ENCODE measurements at regions not wholly inside any gene's neighbourhood (a gene's known extent, or its start where the extent isn't known, plus 50 kb on each side); places are given as distances from the start of the nearest gene placed in this dataset.
A peak's percentile ranks its signal among the peaks of the same experiment; 100 is the strongest.

GRCh38 chr10:61157182-61157581 lies 213.2 kb upstream of the RHOBTB1 start:
- no peak for DNase-seq (ENCODE audit: extremely low read depth, low read depth, low spot score)

GRCh38 chr10:61153771-61154170 lies 209.8 kb upstream of the RHOBTB1 start:
- DNase-seq (ENCODE audit: extremely low read depth, low read depth, low spot score), result no peak

- DNase-seq (ENCODE audit: extremely low read depth, low read depth, low spot score), result no peak
These were observed 207.1 kb upstream of the RHOBTB1 start for GRCh38 chr10:61151059-61151458.

- no peak for DNase-seq (ENCODE audit: extremely low read depth, low read depth, low spot score)
These were observed 204.5 kb upstream of the RHOBTB1 start for GRCh38 chr10:61148451-61148850.

- no peak for DNase-seq (ENCODE audit: extremely low read depth, low read depth, low spot score)
These were observed 199.0 kb upstream of the RHOBTB1 start for GRCh38 chr10:61142987-61143386.

- DNase-seq (ENCODE audit: extremely low read depth, low read depth, low spot score), result peak; percentile 80
These were observed 196.9 kb upstream of the RHOBTB1 start for GRCh38 chr10:61140765-61141392.

- no peak for DNase-seq (ENCODE audit: extremely low read depth, low read depth, low spot score)
These were observed 195.6 kb upstream of the RHOBTB1 start for GRCh38 chr10:61139592-61139953.

DNA sequence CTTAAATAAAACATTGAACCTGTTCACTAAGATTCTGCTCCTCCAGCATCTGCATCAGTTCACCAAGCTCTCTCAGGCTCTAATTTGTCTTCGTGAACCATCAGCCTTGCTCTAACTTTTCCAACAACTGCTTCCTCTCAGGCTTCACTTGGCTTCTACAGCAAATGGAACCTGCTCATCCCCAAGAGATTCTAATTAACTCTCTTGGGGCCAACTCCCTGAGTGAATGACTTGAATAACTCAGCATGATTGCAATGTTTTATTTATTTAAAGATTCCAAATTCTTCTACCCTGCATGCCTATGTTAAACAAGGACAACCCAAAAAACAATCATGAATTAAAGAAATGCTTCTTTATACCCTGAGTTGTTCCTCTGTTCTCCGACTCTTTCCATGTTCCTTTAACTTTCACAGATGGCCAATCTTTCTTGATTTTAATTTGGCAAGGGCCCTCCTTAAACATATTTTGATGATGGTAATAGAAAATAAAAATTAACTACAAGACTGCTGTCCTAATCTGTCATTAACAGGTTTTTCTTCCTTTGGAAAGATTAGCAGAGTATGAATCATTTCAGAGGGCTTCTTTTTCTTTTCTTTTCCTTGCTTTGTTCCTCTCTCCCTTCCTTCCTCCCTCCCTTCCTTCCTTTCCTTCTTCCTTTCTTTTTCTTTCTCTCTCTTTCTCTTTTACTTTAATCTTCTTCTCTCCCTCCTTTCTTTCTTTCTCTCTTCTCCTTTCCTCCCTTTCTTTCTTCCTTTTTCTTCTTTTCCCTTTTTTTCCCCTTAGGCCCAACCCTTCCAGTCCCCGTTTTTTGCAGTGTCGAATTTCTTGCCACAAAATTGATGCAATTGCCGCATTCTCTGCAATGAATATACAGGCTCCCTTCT lies 195.0 kb upstream of the RHOBTB1 start:
- no peak for DNase-seq (ENCODE audit: extremely low read depth, low read depth, low spot score)

- DNase-seq (ENCODE audit: extremely low read depth, low read depth, low spot score), result peak; percentile 78
These were observed 192.2 kb upstream of the RHOBTB1 start for GRCh38 chr10:61136139-61136538.

GRCh38 chr10:61135276-61135721 lies 191.3 kb upstream of the RHOBTB1 start:
- no peak for DNase-seq (ENCODE audit: extremely low read depth, low read depth, low spot score)

GRCh38 chr10:61130366-61130765 lies 186.4 kb upstream of the RHOBTB1 start:
- DNase-seq (ENCODE audit: extremely low read depth, low read depth, low spot score), result no peak

- DNase-seq (ENCODE audit: extremely low read depth, low read depth, low spot score), result no peak
These were observed 184.2 kb upstream of the RHOBTB1 start for GRCh38 chr10:61128196-61128595.

DNA sequence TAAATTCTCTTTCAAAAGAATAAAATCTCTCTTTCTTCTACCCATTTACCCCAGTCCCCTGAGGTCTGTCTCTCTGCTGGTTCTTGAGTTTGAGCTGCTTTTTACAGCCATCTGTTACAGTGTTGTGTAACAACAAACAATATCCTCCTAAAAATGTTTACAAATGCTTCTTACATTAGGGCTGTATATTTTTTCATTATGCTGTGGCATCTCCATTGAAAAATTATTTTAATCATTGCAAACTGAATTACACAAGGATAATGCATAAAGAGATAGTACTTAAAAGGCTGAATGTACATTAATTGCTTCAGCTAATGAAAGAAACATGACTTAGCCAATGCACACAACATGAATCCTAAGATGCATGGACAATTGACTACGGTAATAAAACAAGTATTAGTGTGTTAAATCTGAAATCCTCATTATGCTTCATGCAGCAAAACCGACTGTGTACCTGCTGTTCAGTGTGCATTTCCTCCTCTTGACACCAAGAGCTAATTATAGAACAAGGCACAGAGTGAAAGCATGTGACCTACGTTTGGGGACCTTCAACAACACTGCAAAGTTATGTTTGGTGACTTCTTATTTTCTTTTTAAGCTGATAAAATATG lies 181.7 kb upstream of the RHOBTB1 start:
- DNase-seq (ENCODE audit: extremely low read depth, low read depth, low spot score), result no peak

DNA sequence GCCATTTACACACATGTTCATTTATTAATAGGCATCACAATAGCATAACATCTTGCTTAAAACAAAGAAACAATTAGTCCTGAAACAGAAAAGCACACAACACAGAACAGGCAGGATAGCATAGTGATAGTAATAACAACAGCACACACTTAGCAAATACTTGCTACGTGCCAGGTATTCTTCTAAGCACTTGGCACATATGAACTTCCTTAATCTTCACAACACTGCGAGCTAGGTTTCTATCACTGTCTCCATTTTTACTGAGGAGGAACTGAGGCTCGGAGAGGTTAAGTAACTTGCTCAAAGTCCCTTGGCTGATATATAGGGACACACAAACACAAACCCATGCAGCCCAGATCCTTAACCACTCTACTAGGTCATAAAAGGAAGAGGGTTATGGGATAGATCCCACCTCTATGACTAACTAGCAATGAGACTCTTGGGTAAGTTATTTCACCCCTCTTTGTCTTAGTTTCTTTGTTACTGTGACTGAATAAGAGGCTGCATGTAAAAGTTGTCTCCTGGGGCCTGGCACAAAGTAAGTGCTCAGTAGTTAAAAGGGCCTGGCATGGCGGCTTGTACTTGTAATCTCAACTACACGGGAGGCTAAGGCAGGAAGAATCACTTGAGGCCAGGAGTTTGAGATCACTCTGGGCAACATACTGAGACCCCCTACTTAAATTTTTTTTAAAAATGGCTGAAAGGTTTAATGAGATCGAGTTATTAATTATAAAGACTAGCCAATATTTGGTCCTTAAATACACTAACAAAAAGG lies 181.0 kb upstream of the RHOBTB1 start:
- DNase-seq (ENCODE audit: extremely low read depth, low read depth, low spot score), result no peak

DNA sequence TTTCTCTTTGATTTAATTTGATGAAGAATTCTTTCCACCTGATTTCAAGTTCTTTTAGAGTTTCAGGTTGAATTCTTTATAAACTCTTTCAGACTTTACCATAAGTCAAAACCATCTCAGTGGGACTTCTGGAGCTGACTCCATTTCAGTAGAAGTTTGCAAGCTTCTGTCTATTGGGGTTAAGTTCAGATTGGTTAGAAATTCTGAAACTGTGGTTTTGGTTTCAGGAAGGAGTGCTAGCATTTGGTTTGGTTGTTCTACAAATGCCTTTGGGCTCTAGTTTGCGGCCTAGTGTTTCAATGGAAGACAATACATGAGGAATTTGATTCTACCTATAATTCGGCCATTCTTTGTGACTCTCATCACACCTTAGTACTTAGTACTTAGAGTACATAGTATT lies 176.8 kb upstream of the RHOBTB1 start:
- no peak for DNase-seq (ENCODE audit: extremely low read depth, low read depth, low spot score)

DNA sequence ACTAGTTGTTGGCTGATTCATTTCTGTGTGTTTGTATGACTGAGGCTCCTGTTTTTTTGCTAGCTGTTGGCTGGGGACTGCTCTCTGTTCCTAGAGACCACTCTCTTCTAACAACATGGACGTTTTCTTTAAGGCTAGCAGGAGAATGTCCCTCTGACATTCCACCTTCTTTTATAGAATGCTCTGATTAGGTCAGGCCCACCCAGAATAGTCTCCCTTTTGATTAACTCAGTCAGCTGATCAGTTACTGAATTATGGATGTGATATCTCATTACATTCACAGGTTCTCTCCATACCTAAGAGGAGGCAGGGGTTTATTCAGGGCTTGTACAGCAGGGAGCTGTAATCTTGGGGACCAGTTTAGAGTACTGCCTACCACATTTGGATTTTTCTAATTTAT lies 175.6 kb upstream of the RHOBTB1 start:
- DNase-seq (ENCODE audit: extremely low read depth, low read depth, low spot score), result no peak

DNA sequence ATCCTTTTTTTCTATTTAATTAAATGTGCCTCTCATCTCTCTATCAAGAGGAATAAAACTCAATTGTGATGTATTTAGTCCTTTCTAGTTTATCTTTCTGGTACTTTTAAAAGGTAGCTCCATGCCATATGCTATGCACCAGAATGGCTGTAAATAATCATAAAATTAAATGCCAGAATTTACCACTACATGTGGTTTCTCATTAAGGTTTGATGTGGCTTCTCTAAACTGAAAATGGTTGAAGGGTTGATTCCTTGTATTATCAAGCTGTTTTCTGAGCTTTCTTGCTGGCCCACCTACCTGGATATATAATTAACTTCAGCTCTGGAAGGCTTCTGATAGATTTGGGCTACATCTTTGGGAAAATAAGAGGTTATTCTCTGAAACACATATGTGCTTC lies 171.9 kb upstream of the RHOBTB1 start:
- no peak for DNase-seq (ENCODE audit: extremely low read depth, low read depth, low spot score)

DNA sequence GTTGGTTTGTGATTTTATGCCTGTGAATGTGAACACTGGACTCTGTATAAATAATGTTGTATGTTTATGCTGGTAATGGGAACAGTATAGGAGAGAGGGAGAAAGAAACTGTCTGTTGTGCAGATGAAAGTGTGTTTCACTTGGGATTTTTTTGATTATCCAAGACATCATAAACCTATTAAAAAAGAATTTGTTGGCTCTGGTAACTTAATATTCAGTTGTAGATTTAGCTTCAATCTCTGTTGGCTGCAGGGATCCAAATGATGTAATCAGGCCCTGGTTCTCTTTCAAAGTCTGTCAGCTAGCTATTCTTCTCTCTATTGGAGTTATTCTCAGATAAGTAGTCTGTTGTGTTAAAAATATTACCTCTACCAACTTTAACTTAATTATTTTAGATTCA lies 168.8 kb upstream of the RHOBTB1 start:
- DNase-seq (ENCODE audit: extremely low read depth, low read depth, low spot score), result no peak

- no peak for DNase-seq (ENCODE audit: extremely low read depth, low read depth, low spot score)
These were observed 167.0 kb upstream of the RHOBTB1 start for GRCh38 chr10:61110936-61111335.

DNA sequence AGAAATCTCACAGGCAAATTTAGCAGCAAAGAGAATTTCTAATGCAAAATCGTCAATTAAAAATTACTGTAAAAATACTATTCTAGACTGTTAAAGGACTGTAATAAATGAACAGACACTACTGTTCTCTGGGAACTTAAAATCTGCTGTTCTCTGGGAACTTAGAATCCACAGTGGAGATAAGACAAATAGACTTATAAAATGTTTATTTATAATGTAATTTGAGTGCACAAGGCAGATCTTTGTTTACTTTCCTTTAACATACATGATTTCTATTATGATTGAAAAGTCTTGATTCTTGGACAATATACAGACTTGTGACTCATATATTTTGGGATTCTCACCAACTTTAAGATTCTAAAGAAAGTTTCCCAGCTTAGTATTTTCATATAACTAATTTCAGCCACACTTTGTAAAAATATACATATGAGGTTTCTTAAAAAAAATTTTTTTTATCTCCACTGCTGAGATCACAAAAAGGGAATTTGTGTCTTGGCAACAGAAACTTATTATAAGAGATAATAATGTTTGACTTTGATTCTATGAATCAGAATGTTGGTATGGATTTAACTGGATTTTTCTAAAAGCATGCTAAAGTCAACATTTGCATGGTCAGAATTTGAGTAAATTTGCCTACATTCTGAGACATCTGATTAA lies 166.3 kb upstream of the RHOBTB1 start:
- DNase-seq (ENCODE audit: extremely low read depth, low read depth, low spot score), result no peak

GRCh38 chr10:61108915-61109314 lies 164.9 kb upstream of the RHOBTB1 start:
- no peak for DNase-seq (ENCODE audit: extremely low read depth, low read depth, low spot score)
